Astrocyte of the spinal cord (primary cell): ENCODE measurements at regions not wholly inside any gene's neighbourhood (a gene's known extent, or its start where the extent isn't known, plus 50 kb on each side); places are given as distances from the start of the nearest gene placed in this dataset.

Experiments used
- DNase-seq: peaks from one replicate; pipeline ENCODE4 v3.0.0; 2011; ENCODE audit warnings: low read depth, low spot score
- H3K4me3 ChIP-seq: 2 replicates; pipeline ENCODE4 v1.5.1; 2011; ENCODE audit warnings: low read depth, mild to moderate bottlenecking, low read length, moderate library complexity
- CTCF ChIP-seq: IDR thresholded peaks from 2 replicates; pipeline ENCODE4 v1.5.1; 2012; ENCODE audit warnings: low read depth, mild to moderate bottlenecking, low read length, inconsistent platforms
- in situ Hi-C: cut with HindIII; loops from 2 replicates; pipeline ENCODE4 v1.10.0; 2017; ENCODE audit warnings: low sequenced_read_pairs

DNA sequence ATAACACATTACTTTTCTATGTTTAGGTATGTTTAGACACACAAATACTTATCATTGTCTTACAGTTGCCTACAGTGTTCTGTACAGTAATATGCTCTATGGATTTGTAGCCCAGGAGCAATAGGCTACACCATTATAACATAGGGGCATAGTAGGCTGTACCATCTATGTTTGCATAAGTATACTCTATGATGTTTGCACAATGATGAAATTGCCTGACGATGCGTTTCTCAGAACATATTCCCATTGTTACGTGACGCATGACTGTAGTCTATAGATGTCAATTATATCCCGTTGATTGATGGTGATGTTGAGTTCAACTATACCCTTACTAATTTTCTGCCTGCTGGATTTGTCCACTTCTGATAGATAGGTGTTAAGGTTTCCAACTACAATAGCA is 139.4 kb upstream of the PFN2 start:
- no peak overlapping the region for H3K4me3 ChIP-seq
- in situ Hi-C loops, result no loop called here
- no peak for DNase-seq
- TF ChIP-seq CTCF, result no peak

DNA sequence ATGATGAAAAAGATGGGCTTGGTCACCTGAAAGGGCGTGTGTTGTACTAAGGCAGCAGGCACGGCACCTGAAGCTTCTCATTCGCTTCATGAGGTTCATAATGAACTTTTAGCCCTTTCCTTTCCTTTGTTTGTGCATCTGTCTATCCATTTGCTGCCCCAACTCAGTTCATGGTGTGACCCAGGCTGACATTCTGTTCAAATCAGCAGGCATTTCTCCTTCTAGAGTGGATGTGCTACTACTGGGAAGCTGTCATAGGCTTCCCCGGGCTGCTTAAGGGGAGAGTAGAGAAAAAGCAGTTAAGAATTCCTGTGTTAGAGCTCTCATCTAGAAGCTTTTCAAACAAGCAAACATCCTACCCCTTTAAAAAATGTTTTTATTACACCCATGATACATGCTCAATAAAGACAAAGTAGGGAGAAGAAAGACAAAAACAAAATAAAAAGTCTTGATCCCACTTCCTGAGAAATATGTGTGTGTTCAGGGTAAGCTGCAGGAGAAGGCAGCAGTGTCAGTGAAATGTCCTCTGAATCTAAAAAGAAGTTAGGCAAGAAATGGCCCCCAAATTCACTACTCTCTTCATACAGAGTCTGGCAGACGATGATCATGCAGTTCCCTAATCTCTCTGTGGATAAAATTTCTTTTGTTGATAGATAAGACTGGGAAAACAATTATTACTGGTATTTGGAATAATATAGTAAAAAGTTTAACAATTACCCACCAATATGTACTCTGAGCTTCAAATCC is 136.9 kb upstream of the PFN2 start:
- DNase-seq, result peak; percentile 37
- TF ChIP-seq CTCF, result no peak
- H3K4me3 ChIP-seq, result no peak overlapping the region
- in situ Hi-C loops, result no loop called here

GRCh38 chr3:150106740-150107428 is 136.2 kb upstream of the PFN2 start:
- no peak for TF ChIP-seq CTCF
- no peak overlapping the region for H3K4me3 ChIP-seq
- DNase-seq, result peak; percentile 92
- in situ Hi-C loops, result no loop called here

DNA sequence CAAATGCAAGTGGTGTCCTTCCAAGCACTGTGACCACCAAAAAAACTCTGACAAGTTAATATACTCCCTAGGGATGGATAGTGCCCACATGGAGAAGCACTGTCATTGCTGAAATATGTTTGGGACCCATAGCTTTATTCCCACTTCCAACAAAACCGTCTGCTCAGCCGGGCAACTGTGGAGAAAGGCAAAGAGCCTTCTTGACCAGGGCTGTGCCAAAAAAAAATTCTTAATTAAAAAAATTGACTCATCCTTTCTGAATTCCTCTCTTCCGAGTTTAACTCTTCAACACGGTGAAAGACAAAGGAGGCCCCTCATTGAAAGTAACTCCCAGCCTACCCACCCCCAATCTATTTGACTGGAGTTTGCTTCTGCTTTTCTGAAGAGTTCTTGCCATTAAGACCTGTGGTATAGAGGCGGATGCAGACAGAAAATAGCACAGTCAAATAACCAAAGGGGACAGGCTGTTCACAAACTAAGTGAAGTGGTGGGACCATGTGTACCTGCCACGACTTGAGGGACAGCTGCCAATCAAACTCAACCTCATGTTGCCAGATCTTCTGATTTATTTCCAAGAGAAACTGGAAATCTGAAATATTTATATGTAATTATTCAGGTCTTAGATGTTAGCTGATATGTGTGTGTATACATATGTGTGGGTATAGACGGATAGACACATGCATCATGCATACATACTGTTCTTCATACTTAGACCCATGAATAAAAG is 135.4 kb upstream of the PFN2 start:
- TF ChIP-seq CTCF, result no peak
- no peak for DNase-seq
- in situ Hi-C loops, result no loop called here
- H3K4me3 ChIP-seq, result no peak overlapping the region

DNA sequence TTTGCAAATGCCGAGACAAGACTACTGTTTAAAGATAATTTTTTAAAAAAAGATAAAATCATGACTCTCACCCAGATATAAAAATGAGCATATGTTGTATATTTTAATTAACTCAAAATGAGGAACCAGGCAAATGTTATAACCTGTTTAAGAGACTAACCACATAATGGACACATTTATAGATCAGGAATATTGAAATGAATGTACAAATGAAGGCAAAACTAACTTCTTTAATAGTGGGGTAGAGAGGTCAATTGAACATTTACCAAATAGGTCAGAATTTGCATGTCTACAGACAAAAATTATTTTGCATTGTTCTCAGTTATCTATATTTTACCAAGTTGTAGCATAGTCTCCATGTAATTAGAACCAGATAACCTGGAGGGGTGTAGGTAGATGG is 134.3 kb upstream of the PFN2 start:
- DNase-seq, result no peak
- in situ Hi-C loops, result no loop called here
- TF ChIP-seq CTCF, result no peak
- H3K4me3 ChIP-seq, result no peak overlapping the region

- no peak for TF ChIP-seq CTCF
- DNase-seq, result no peak
- in situ Hi-C loops, result no loop called here
- no peak overlapping the region for H3K4me3 ChIP-seq
Measured at GRCh38 chr3:150104564-150104963, 133.9 kb upstream of the PFN2 start.
